Gastrocnemius medialis (tissue), 4 donors: ENCODE measurements at regions not wholly inside any gene's neighbourhood (a gene's known extent, or its start where the extent isn't known, plus 50 kb on each side); places are given as distances from the start of the nearest gene placed in this dataset.

Source experiments
- ATAC-seq, 2 donors: fragments of 150-250 bp; one replicate each; pipeline ENCODE4 v1.9.1; 2016
- DNase-seq, 2 donors: peaks; one replicate each; pipeline ENCODE4 v3.0.0-alpha.2; 2019
- H3K27ac ChIP-seq, 4 donors: fragments of 200-600 bp; sonication (generic); 1 replicate in 1 of 4; 2 replicates in 3 of 4; pipeline ENCODE4 v1.5.1; 2016 to 2018; ENCODE audit warnings: mild to moderate bottlenecking in 2 of 4, moderate library complexity in 1 of 4
- H3K27me3 ChIP-seq, 3 donors: fragments of 200-600 bp; sonication (generic) in 2 of 3; 1 replicate in 1 of 3; 2 replicates in 2 of 3; pipeline versions ENCODE4 v1.5.1 to v1.6.0; 2016 to 2019; ENCODE audit warnings: mild to moderate bottlenecking in 1 of 3, moderate library complexity in 1 of 3
- H3K36me3 ChIP-seq, 2 donors: fragments of 200-600 bp; sonication (generic) in 1 of 2; one replicate each; pipeline ENCODE4 v1.5.1; 2017 to 2018
- H3K4me1 ChIP-seq, 2 donors: fragments of 200-600 bp; sonication (generic) in 1 of 2; one replicate each; pipeline ENCODE4 v1.5.1; 2016 to 2017; ENCODE audit warnings: mild to moderate bottlenecking in 2 of 2
- H3K4me3 ChIP-seq, 4 donors: fragments of 200-600 bp; sonication (generic) in 3 of 4; 1 replicate in 1 of 4; 2 replicates in 3 of 4; pipeline ENCODE4 v1.5.1; 2016 to 2019; ENCODE audit warnings: mild to moderate bottlenecking in 2 of 4
- H3K9me3 ChIP-seq, 3 donors: fragments of 200-600 bp; sonication (generic) in 2 of 3; 1 replicate in 1 of 3; 2 replicates in 2 of 3; pipeline ENCODE4 v1.5.1; 2016 to 2019
- CTCF ChIP-seq, 5 experiments: fragments of 450-650 bp in 3 of 5; fragments of 200-600 bp in 2 of 5; sonication (generic) in 2 of 5; IDR thresholded peaks in 4 of 5; conservative IDR thresholded peaks in 1 of 5; 1 replicate in 4 of 5; 2 replicates in 1 of 5; pipeline ENCODE4 v1.5.1; 2016 to 2019; ENCODE audit warnings: antibody characterized with exemption in 5 of 5, mild to moderate bottlenecking in 3 of 5, moderate library complexity in 3 of 5
- POLR2A ChIP-seq, 2 donors: fragments of 450-650 bp; IDR thresholded peaks; one replicate each; pipeline ENCODE4 v1.6.1; 2017; ENCODE audit warnings: antibody characterized with exemption in 2 of 2, mild to moderate bottlenecking in 2 of 2, moderate library complexity in 2 of 2
- in situ Hi-C, 4 donors: fragments of 200-750 bp; cut with MboI; loops; one replicate each; pipeline versions ENCODE4 v1.15.0 to v1.8.0; 2017; ENCODE audit warnings: low sequenced_read_pairs in 4 of 4
- intact Hi-C: fragments of 100-400 bp; cut with DNase I; formaldehyde crosslinking; loops from one replicate; pipeline ENCODE4 v1.15.1; 2023; ENCODE audit warnings: low total_unique reads

GRCh38 chr3:55194376-55194775 lies 266.5 kb upstream of the LRTM1 start:
- no peak overlapping the region for H3K27ac ChIP-seq
- no peaks in the 10 kb centered on the region for H3K36me3 ChIP-seq
- no peaks in the 10 kb centered on the region for H3K27me3 ChIP-seq
- no peak for ATAC-seq
- H3K9me3 ChIP-seq, result no peaks in the 10 kb centered on the region
- DNase-seq, result no peak
- in situ Hi-C loops (loop anchor here in 1 of 4 donors (25.0 kb wide), 1 partner anchor 332 kb away; no protein-coding TSS in a partner anchor), intact Hi-C loops (no loop called here)
- H3K4me1 ChIP-seq, result no peaks in the 10 kb centered on the region
- H3K4me3 ChIP-seq, result no peak overlapping the region
- TF ChIP-seq CTCF (IDR thresholded peaks at IDR 0.05 in 4 of 5, conservative IDR thresholded peaks at IDR 0.05 in 1 of 5) (no peak), POLR2A (IDR thresholded peaks at IDR 0.05) (no peak)

- Histone ChIP-seq H3K4me1 (no peaks in the 10 kb centered on the region), H3K36me3 (no peaks in the 10 kb centered on the region), H3K27ac (no peak overlapping the region), H3K9me3 (no peaks in the 10 kb centered on the region), H3K4me3 (no peak overlapping the region), H3K27me3 (no peaks in the 10 kb centered on the region)
- in situ Hi-C loops (loop anchor here in 1 of 4 donors (25.0 kb wide), 1 partner anchor 330 kb away; no protein-coding TSS in a partner anchor), intact Hi-C loops (no loop called here)
- ATAC-seq, result no peak
- no peak for DNase-seq
- no peak for TF ChIP-seq POLR2A (IDR thresholded peaks at IDR 0.05)
These were observed 264.3 kb upstream of the LRTM1 start for GRCh38 chr3:55191911-55192775.

- in situ Hi-C loops, result loop anchor here in 1 of 4 donors (25.0 kb wide), 1 partner anchor 328 kb away; no protein-coding TSS in a partner anchor
- DNase-seq, result no peak
- Histone ChIP-seq H3K4me1 (no peaks in the 10 kb centered on the region), H3K4me3 (no peak overlapping the region), H3K9me3 (no peaks in the 10 kb centered on the region), H3K36me3 (no peaks in the 10 kb centered on the region), H3K27me3 (no peaks in the 10 kb centered on the region), H3K27ac (peak overlapping the region in 3 of 4 donors; percentile 31 to 41 (median 40))
- no peak for TF ChIP-seq CTCF (IDR thresholded peaks at IDR 0.05 in 4 of 5, conservative IDR thresholded peaks at IDR 0.05 in 1 of 5)
- no peak for TF ChIP-seq POLR2A (IDR thresholded peaks at IDR 0.05)
- peak in 1 of 2 donors; percentile 44 for ATAC-seq
- intact Hi-C loops, result no loop called here
These were observed 262.5 kb upstream of the LRTM1 start for GRCh38 chr3:55190331-55190730.

- DNase-seq, result no peak
- Histone ChIP-seq H3K4me3 (no peak overlapping the region), H3K36me3 (no peaks in the 10 kb centered on the region), H3K9me3 (no peaks in the 10 kb centered on the region), H3K27ac (peak overlapping the region in 2 of 4 donors; percentile 2 to 18), H3K4me1 (no peaks in the 10 kb centered on the region), H3K27me3 (no peaks in the 10 kb centered on the region)
- intact Hi-C loops, result no loop called here
- in situ Hi-C loops, result loop anchor here in 1 of 4 donors (25.0 kb wide), 1 partner anchor 327 kb away; no protein-coding TSS in a partner anchor
- peak in 1 of 2 donors; percentile 42 for ATAC-seq
- TF ChIP-seq POLR2A (IDR thresholded peaks at IDR 0.05), result no peak
- no peak for TF ChIP-seq CTCF (IDR thresholded peaks at IDR 0.05 in 4 of 5, conservative IDR thresholded peaks at IDR 0.05 in 1 of 5)
These were observed 261.5 kb upstream of the LRTM1 start for GRCh38 chr3:55189359-55189801.

GRCh38 chr3:55185380-55185779 lies 257.5 kb upstream of the LRTM1 start:
- intact Hi-C loops, result no loop called here

More at GRCh38 chr3:55185380-55185779, 257.5 kb upstream of the LRTM1 start:
- no peaks in the 10 kb centered on the region for H3K27me3 ChIP-seq
- in situ Hi-C loops, result loop anchor here in 1 of 4 donors (25.0 kb wide), 1 partner anchor 323 kb away; no protein-coding TSS in a partner anchor
- DNase-seq (no peak), ATAC-seq (no peak)
- H3K4me3 ChIP-seq, result no peak overlapping the region
- H3K9me3 ChIP-seq, result no peaks in the 10 kb centered on the region
- H3K4me1 ChIP-seq, result no peaks in the 10 kb centered on the region
- TF ChIP-seq CTCF (IDR thresholded peaks at IDR 0.05 in 4 of 5, conservative IDR thresholded peaks at IDR 0.05 in 1 of 5) (no peak), POLR2A (IDR thresholded peaks at IDR 0.05) (no peak)
- H3K36me3 ChIP-seq, result no peaks in the 10 kb centered on the region
- H3K27ac ChIP-seq, result no peak overlapping the region
